ENCODE measurements at regions not wholly inside any gene's neighbourhood (a gene's known extent, or its start where the extent isn't known, plus 50 kb on each side); places are given as distances from the start of the nearest gene placed in this dataset.
"Not testable (repeated sequence)": the region's sequence is repeated elsewhere in the genome, so short reads cannot be mapped to it uniquely, and the experiment has no call there.

GRCh38 chr3:5499404-5499803 lies 311.9 kb downstream of the EDEM1 start:
- in situ Hi-C loops (cut with HindIII; ENCODE audit: low pct_ligation_motif_present, low sequenced_read_pairs) = no loop called here
- H3K36me3 ChIP-seq (replicated peaks) = no peaks in the 10 kb centered on the region
- DNase-seq = no peak
- no peak overlapping the region for H3K27ac ChIP-seq
- no peak for TF ChIP-seq CTCF (IDR thresholded peaks at IDR 0.05; ENCODE audit: low read depth, low read length, missing control alignments)
- H3K27me3 ChIP-seq (replicated peaks) = no peaks in the 10 kb centered on the region
- no peak overlapping the region for H3K4me3 ChIP-seq (ENCODE audit: low read depth, low read length)

- in situ Hi-C loops (cut with HindIII; ENCODE audit: low pct_ligation_motif_present, low sequenced_read_pairs) = no loop called here
- TF ChIP-seq CTCF (IDR thresholded peaks at IDR 0.05; ENCODE audit: low read depth, low read length, missing control alignments) = no peak
- no peak for DNase-seq
- Histone ChIP-seq H3K27ac (no peak overlapping the region), H3K4me3 (ENCODE audit: low read depth, low read length) (no peak overlapping the region), H3K36me3 (replicated peaks) (no peaks in the 10 kb centered on the region), H3K27me3 (replicated peaks) (no peaks in the 10 kb centered on the region)
Observed at GRCh38 chr3:5503136-5503535, 315.6 kb downstream of the EDEM1 start.

- in situ Hi-C loops (cut with HindIII; ENCODE audit: low pct_ligation_motif_present, low sequenced_read_pairs) = no loop called here
- H3K36me3 ChIP-seq (replicated peaks) = no peaks in the 10 kb centered on the region
- no peak overlapping the region for H3K27ac ChIP-seq
- H3K4me3 ChIP-seq (ENCODE audit: low read depth, low read length) = no peak overlapping the region
- DNase-seq = no peak
- TF ChIP-seq CTCF (IDR thresholded peaks at IDR 0.05; ENCODE audit: low read depth, low read length, missing control alignments) = no peak
- H3K27me3 ChIP-seq (replicated peaks) = no peaks in the 10 kb centered on the region
Observed at GRCh38 chr3:5504135-5504534, 316.6 kb downstream of the EDEM1 start.

- in situ Hi-C loops (cut with HindIII; ENCODE audit: low pct_ligation_motif_present, low sequenced_read_pairs) = no loop called here
- no peaks in the 10 kb centered on the region for H3K36me3 ChIP-seq (replicated peaks)
- DNase-seq = no peak
- H3K4me3 ChIP-seq (ENCODE audit: low read depth, low read length) = no peak overlapping the region
- no peak overlapping the region for H3K27ac ChIP-seq
- TF ChIP-seq CTCF (IDR thresholded peaks at IDR 0.05; ENCODE audit: low read depth, low read length, missing control alignments) = no peak
- no peaks in the 10 kb centered on the region for H3K27me3 ChIP-seq (replicated peaks)
Observed at GRCh38 chr3:5505163-5505562, 317.7 kb downstream of the EDEM1 start.

- H3K27me3 ChIP-seq (replicated peaks) = no peaks in the 10 kb centered on the region
- no peak overlapping the region for H3K4me3 ChIP-seq (ENCODE audit: low read depth, low read length)
- H3K27ac ChIP-seq = no peak overlapping the region
- H3K36me3 ChIP-seq (replicated peaks) = no peaks in the 10 kb centered on the region
- no peak for DNase-seq
- in situ Hi-C loops (cut with HindIII; ENCODE audit: low pct_ligation_motif_present, low sequenced_read_pairs) = no loop called here
- TF ChIP-seq CTCF (IDR thresholded peaks at IDR 0.05; ENCODE audit: low read depth, low read length, missing control alignments) = no peak
Observed at GRCh38 chr3:5505997-5506396, 318.5 kb downstream of the EDEM1 start.

- H3K27me3 ChIP-seq (replicated peaks); H3K27ac ChIP-seq; in situ Hi-C loops (cut with HindIII; ENCODE audit: low pct_ligation_motif_present, low sequenced_read_pairs); H3K36me3 ChIP-seq (replicated peaks); H3K4me3 ChIP-seq (ENCODE audit: low read depth, low read length); DNase-seq: not testable (repeated sequence)
Observed at GRCh38 chr3:5508860-5509259, 321.4 kb downstream of the EDEM1 start.
